HG02970 (cell line): ENCODE measurements at regions not wholly inside any gene's neighbourhood (a gene's known extent, or its start where the extent isn't known, plus 50 kb on each side); places are given as distances from the start of the nearest gene placed in this dataset.

Experiments
- ATAC-seq: cut with Tn5 transposase; IDR thresholded peaks from one replicate; pipeline ENCODE4 v1.9.1; 2021; ENCODE audit warnings: mild to moderate bottlenecking, moderate library complexity, moderate number of reproducible peaks; ENCODE audit not compliant: unreplicated experiment, low FRiP score

- no peak for ATAC-seq
These were observed 197.6 kb downstream of the SLITRK5 start for GRCh38 chr13:87868731-87869130.

GRCh38 chr13:87872813-87873212, 201.6 kb downstream of the SLITRK5 start:
- no peak for ATAC-seq

GRCh38 chr13:87877477-87877876, 206.3 kb downstream of the SLITRK5 start:
- ATAC-seq: no peak

GRCh38 chr13:87878706-87879105, 207.5 kb downstream of the SLITRK5 start:
- no peak for ATAC-seq

GRCh38 chr13:87884884-87885283, 213.7 kb downstream of the SLITRK5 start:
- ATAC-seq: no peak

- no peak for ATAC-seq
These were observed 216.4 kb downstream of the SLITRK5 start for GRCh38 chr13:87887459-87888123.

GRCh38 chr13:87889254-87889653, 218.1 kb downstream of the SLITRK5 start:
- ATAC-seq: no peak

- no peak for ATAC-seq
These were observed 222.0 kb downstream of the SLITRK5 start for GRCh38 chr13:87893186-87893585.

GRCh38 chr13:87894059-87894458, 222.9 kb downstream of the SLITRK5 start:
- no peak for ATAC-seq

GRCh38 chr13:87903553-87903952, 232.4 kb downstream of the SLITRK5 start:
- ATAC-seq: no peak

- no peak for ATAC-seq
These were observed 235.2 kb downstream of the SLITRK5 start for GRCh38 chr13:87906411-87906810.

- ATAC-seq: no peak
These were observed 236.0 kb downstream of the SLITRK5 start for GRCh38 chr13:87907202-87907601.

GRCh38 chr13:87919956-87920355, 248.8 kb downstream of the SLITRK5 start:
- no peak for ATAC-seq

GRCh38 chr13:87923753-87924152, 252.6 kb downstream of the SLITRK5 start:
- ATAC-seq: no peak

GRCh38 chr13:87925006-87925405, 253.8 kb downstream of the SLITRK5 start:
- no peak for ATAC-seq

GRCh38 chr13:87940776-87941175, 269.6 kb downstream of the SLITRK5 start:
- no peak for ATAC-seq

GRCh38 chr13:87941226-87941625, 270.1 kb downstream of the SLITRK5 start:
- no peak for ATAC-seq

- no peak for ATAC-seq
These were observed 271.0 kb downstream of the SLITRK5 start for GRCh38 chr13:87942205-87942604.

- ATAC-seq: no peak
These were observed 272.9 kb downstream of the SLITRK5 start for GRCh38 chr13:87944038-87944437.

GRCh38 chr13:87952377-87952776, 281.2 kb downstream of the SLITRK5 start:
- no peak for ATAC-seq

- ATAC-seq: no peak
These were observed 282.2 kb downstream of the SLITRK5 start for GRCh38 chr13:87953381-87953780.

- no peak for ATAC-seq
These were observed 282.9 kb downstream of the SLITRK5 start for GRCh38 chr13:87954091-87954490.

GRCh38 chr13:87961546-87961945, 290.4 kb downstream of the SLITRK5 start:
- no peak for ATAC-seq
